ENCODE measurements at regions not wholly inside any gene's neighbourhood (a gene's known extent, or its start where the extent isn't known, plus 50 kb on each side); places are given as distances from the start of the nearest gene placed in this dataset.

GRCh38 chr4:101419336-101420135, 72.2 kb upstream of the PPP3CA start:
- no peak for TF ChIP-seq POLR2A (IDR thresholded peaks at IDR 0.05)
- TF ChIP-seq CTCF (IDR thresholded peaks at IDR 0.05) = no peak
- H3K4me3 ChIP-seq (replicated peaks in 1 of 3) = no peak overlapping the region
- intact Hi-C loops (cut with DNase I) = no loop called here
- WGBS, 2 donors = 51 to 57% methylated on average over 5 of the region's 5 CpGs
- no peak overlapping the region for H3K27ac ChIP-seq
- H3K27me3 ChIP-seq = no peaks in the 10 kb centered on the region
- no peaks in the 10 kb centered on the region for H3K4me1 ChIP-seq
- H3K36me3 ChIP-seq = no peaks in the 10 kb centered on the region
- no peaks in the 10 kb centered on the region for H3K9me3 ChIP-seq
- no peak for DNase-seq

- intact Hi-C loops (cut with DNase I) = no loop called here
- Histone ChIP-seq H3K9me3 (no peaks in the 10 kb centered on the region), H3K27ac (no peak overlapping the region), H3K4me3 (replicated peaks in 1 of 3) (no peak overlapping the region), H3K36me3 (no peaks in the 10 kb centered on the region), H3K27me3 (no peaks in the 10 kb centered on the region), H3K4me1 (no peaks in the 10 kb centered on the region)
- no peak for DNase-seq
- TF ChIP-seq POLR2A (IDR thresholded peaks at IDR 0.05) = no peak
- no peak for TF ChIP-seq CTCF (IDR thresholded peaks at IDR 0.05)
- 76 to 85% methylated on average over 2 of the region's 2 CpGs for WGBS, 2 donors
These were observed 71.1 kb upstream of the PPP3CA start for GRCh38 chr4:101418466-101418865.

- no peaks in the 10 kb centered on the region for H3K9me3 ChIP-seq
- H3K36me3 ChIP-seq = no peaks in the 10 kb centered on the region
- intact Hi-C loops (cut with DNase I) = no loop called here
- WGBS, 2 donors = 78 to 86% methylated on average over 2 of the region's 2 CpGs
- no peak for TF ChIP-seq POLR2A (IDR thresholded peaks at IDR 0.05)
- no peak for TF ChIP-seq CTCF (IDR thresholded peaks at IDR 0.05)
- H3K27ac ChIP-seq = no peak overlapping the region
- no peak for DNase-seq
- no peaks in the 10 kb centered on the region for H3K27me3 ChIP-seq
- H3K4me1 ChIP-seq = no peaks in the 10 kb centered on the region
- H3K4me3 ChIP-seq (replicated peaks in 1 of 3) = no peak overlapping the region
These were observed 70.7 kb upstream of the PPP3CA start for GRCh38 chr4:101418055-101418454.

- no peak overlapping the region for H3K4me3 ChIP-seq (replicated peaks in 1 of 3)
- no peak overlapping the region for H3K27ac ChIP-seq
- WGBS, 2 donors = 82 to 88% methylated on average over 1 to 6 of the region's 6 CpGs
- no peak for DNase-seq
- TF ChIP-seq POLR2A (IDR thresholded peaks at IDR 0.05) = no peak
- TF ChIP-seq CTCF (IDR thresholded peaks at IDR 0.05) = no peak
- no peaks in the 10 kb centered on the region for H3K9me3 ChIP-seq
- no peaks in the 10 kb centered on the region for H3K36me3 ChIP-seq
- intact Hi-C loops (cut with DNase I) = no loop called here
- no peaks in the 10 kb centered on the region for H3K4me1 ChIP-seq
- no peaks in the 10 kb centered on the region for H3K27me3 ChIP-seq
These were observed 69.7 kb upstream of the PPP3CA start for GRCh38 chr4:101417046-101417445.

- WGBS, 2 donors = 86 to 95% methylated on average over 4 to 6 of the region's 6 CpGs
- Histone ChIP-seq H3K4me1 (no peaks in the 10 kb centered on the region), H3K27ac (no peak overlapping the region), H3K9me3 (no peaks in the 10 kb centered on the region), H3K27me3 (no peaks in the 10 kb centered on the region), H3K4me3 (replicated peaks in 1 of 3) (no peak overlapping the region), H3K36me3 (no peaks in the 10 kb centered on the region)
- intact Hi-C loops (cut with DNase I) = no loop called here
- TF ChIP-seq POLR2A (IDR thresholded peaks at IDR 0.05) (no peak), CTCF (IDR thresholded peaks at IDR 0.05) (no peak)
- DNase-seq = no peak
These were observed 68.6 kb upstream of the PPP3CA start for GRCh38 chr4:101415962-101416361.
